GM21717 (cell line): ENCODE measurements at regions not wholly inside any gene's neighbourhood (a gene's known extent, or its start where the extent isn't known, plus 50 kb on each side); places are given as distances from the start of the nearest gene placed in this dataset.

Source experiments
- ATAC-seq: cut with Tn5 transposase; IDR thresholded peaks from one replicate; pipeline ENCODE4 v1.9.1; 2021; ENCODE audit warnings: mild to moderate bottlenecking, moderate library complexity; ENCODE audit not compliant: unreplicated experiment

- ATAC-seq, result no peak
Observed at GRCh38 chr3:66740260-66740659, 239.4 kb upstream of the LRIG1 start.

GRCh38 chr3:66744521-66744920 lies 243.7 kb upstream of the LRIG1 start:
- ATAC-seq, result no peak

- ATAC-seq, result no peak
Observed at GRCh38 chr3:66744986-66745385, 244.2 kb upstream of the LRIG1 start.

- no peak for ATAC-seq
Observed at GRCh38 chr3:66747261-66747660, 246.4 kb upstream of the LRIG1 start.

GRCh38 chr3:66747696-66748095 lies 246.9 kb upstream of the LRIG1 start:
- no peak for ATAC-seq

GRCh38 chr3:66748175-66748876 lies 247.5 kb upstream of the LRIG1 start:
- ATAC-seq, result no peak

- ATAC-seq, result no peak
Observed at GRCh38 chr3:66751842-66752241, 246.3 kb upstream of the KBTBD8 start.

- no peak for ATAC-seq
Observed at GRCh38 chr3:66753670-66754069, 244.4 kb upstream of the KBTBD8 start.

GRCh38 chr3:66754613-66755012 lies 243.5 kb upstream of the KBTBD8 start:
- no peak for ATAC-seq

GRCh38 chr3:66755924-66756323 lies 242.2 kb upstream of the KBTBD8 start:
- no peak for ATAC-seq

GRCh38 chr3:66756468-66757036 lies 241.6 kb upstream of the KBTBD8 start:
- no peak for ATAC-seq

- ATAC-seq, result no peak
Observed at GRCh38 chr3:66761093-66761780, 236.9 kb upstream of the KBTBD8 start.

GRCh38 chr3:66762916-66763693 lies 235.0 kb upstream of the KBTBD8 start:
- ATAC-seq, result no peak

GRCh38 chr3:66778107-66778506 lies 220.0 kb upstream of the KBTBD8 start:
- ATAC-seq, result no peak

- no peak for ATAC-seq
Observed at GRCh38 chr3:66778777-66779176, 219.3 kb upstream of the KBTBD8 start.

GRCh38 chr3:66785191-66785909 lies 212.8 kb upstream of the KBTBD8 start:
- no peak for ATAC-seq

- ATAC-seq, result no peak
Observed at GRCh38 chr3:66789580-66790237, 208.4 kb upstream of the KBTBD8 start.

- no peak for ATAC-seq
Observed at GRCh38 chr3:66792086-66792485, 206.0 kb upstream of the KBTBD8 start.

- no peak for ATAC-seq
Observed at GRCh38 chr3:66795365-66795764, 202.7 kb upstream of the KBTBD8 start.

- no peak for ATAC-seq
Observed at GRCh38 chr3:66796343-66796742, 201.8 kb upstream of the KBTBD8 start.
